Right lobe of liver (tissue), 6 donors: ENCODE measurements at regions not wholly inside any gene's neighbourhood (a gene's known extent, or its start where the extent isn't known, plus 50 kb on each side); places are given as distances from the start of the nearest gene placed in this dataset.

Source experiments
- ATAC-seq, 4 donors: fragments of 200-7000 bp; cut with Tn5 transposase; one replicate each; pipeline ENCODE4 v1.9.1; 2020; ENCODE audit warnings: mild to moderate bottlenecking in 4 of 4, moderate library complexity in 4 of 4
- DNase-seq, 3 donors: peaks; one replicate each; pipeline ENCODE4 v3.0.0-alpha.2; 2020
- H3K27ac ChIP-seq, 3 donors: fragments of 200-600 bp; one replicate each; pipeline ENCODE4 v1.8.0; 2022
- H3K27me3 ChIP-seq, 2 donors: fragments of 200-600 bp; one replicate each; pipeline ENCODE4 v1.8.0; 2022
- H3K36me3 ChIP-seq, 4 donors: fragments of 200-600 bp; sonication (generic) in 1 of 4; one replicate each; pipeline versions ENCODE4 v1.5.1 to v1.8.0; 2017 to 2022; ENCODE audit warnings: control low read depth in 1 of 4
- H3K4me1 ChIP-seq, 4 donors: fragments of 200-600 bp; sonication (generic) in 1 of 4; one replicate each; pipeline versions ENCODE4 v1.5.1 to v1.8.0; 2017 to 2022; ENCODE audit warnings: control low read depth in 1 of 4
- H3K4me3 ChIP-seq, 3 donors: fragments of 200-600 bp; one replicate each; pipeline ENCODE4 v1.8.0; 2022
- H3K9me3 ChIP-seq, 4 donors: fragments of 200-600 bp; sonication (generic) in 1 of 4; one replicate each; pipeline versions ENCODE4 v1.5.1 to v1.8.0; 2017 to 2022; ENCODE audit warnings: control low read depth in 1 of 4
- POLR2A ChIP-seq: fragments of 450-650 bp; IDR thresholded peaks from one replicate; pipeline ENCODE4 v1.6.1; 2017; ENCODE audit warnings: antibody characterized with exemption, mild to moderate bottlenecking
- WGBS: methylation state at CpG from one replicate; pipeline ENCODE4 v1.1.6; 2018; ENCODE audit warnings: low coverage, low lambda C conversion rate; ENCODE audit not compliant: insufficient coverage; ENCODE audit errors: missing lambda C conversion rate; 5-methylcytosine and 5-hydroxymethylcytosine counted together
- intact Hi-C, 2 donors: fragments of 100-400 bp; cut with DNase I; formaldehyde crosslinking; loops; one replicate each; pipeline versions ENCODE4 v1.11.2 to v1.14.1; 2022
- TF ChIP-seq, protein P1 (sequence below), 4 donors: fragments of 200-600 bp in 3 of 4; fragments of 450-650 bp in 1 of 4; IDR thresholded peaks; one replicate each; pipeline versions ENCODE4 v1.5.1 to v1.8.0; 2016 to 2022; ENCODE audit warnings: antibody characterized with exemption in 4 of 4, mild to moderate bottlenecking in 2 of 4
- donor health status: DM: no; HTN: yes; CAD: no.
- donor health status: DM: no; HTN: no; CAD: no.
- donor health status: DM: no; HTN: no; CAD: no.
- donor health status: DM: no; HTN: yes; CAD: no.
- donor health status: DM: no; HTN: yes; CAD: no.

DNA sequence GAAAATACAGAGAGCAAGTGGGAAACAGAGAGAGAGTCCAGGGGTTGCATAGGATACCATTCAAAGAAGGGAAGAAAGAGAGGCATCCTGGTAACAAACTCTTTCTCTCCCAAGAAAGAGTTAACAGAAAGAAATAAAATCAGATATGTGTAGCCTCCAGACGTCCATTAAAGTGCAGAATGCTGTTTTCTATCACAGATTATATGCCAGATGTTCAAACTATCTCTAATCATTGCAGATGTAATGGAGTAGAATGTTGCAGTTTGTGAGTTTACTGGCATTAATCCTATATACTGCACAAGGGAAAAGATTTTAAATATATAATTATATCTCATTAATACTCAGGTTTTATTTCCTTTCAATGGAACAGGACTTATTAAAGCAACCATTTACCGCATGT, 369.4 kb downstream of the ZNF536 start:
- intact Hi-C loops = no loop called here
- whole genome bisulfite sequencing = 34% methylated on average over 2 of the region's 2 CpGs
- H3K27ac ChIP-seq = no peak overlapping the region
- no peaks in the 10 kb centered on the region for H3K36me3 ChIP-seq
- DNase-seq (no peak), ATAC-seq (no peak)
- H3K27me3 ChIP-seq = no peaks in the 10 kb centered on the region
- H3K4me3 ChIP-seq = no peak overlapping the region
- no peaks in the 10 kb centered on the region for H3K9me3 ChIP-seq
- H3K4me1 ChIP-seq = no peaks in the 10 kb centered on the region
- no peak for TF ChIP-seq POLR2A
- TF ChIP-seq, protein P1, sequence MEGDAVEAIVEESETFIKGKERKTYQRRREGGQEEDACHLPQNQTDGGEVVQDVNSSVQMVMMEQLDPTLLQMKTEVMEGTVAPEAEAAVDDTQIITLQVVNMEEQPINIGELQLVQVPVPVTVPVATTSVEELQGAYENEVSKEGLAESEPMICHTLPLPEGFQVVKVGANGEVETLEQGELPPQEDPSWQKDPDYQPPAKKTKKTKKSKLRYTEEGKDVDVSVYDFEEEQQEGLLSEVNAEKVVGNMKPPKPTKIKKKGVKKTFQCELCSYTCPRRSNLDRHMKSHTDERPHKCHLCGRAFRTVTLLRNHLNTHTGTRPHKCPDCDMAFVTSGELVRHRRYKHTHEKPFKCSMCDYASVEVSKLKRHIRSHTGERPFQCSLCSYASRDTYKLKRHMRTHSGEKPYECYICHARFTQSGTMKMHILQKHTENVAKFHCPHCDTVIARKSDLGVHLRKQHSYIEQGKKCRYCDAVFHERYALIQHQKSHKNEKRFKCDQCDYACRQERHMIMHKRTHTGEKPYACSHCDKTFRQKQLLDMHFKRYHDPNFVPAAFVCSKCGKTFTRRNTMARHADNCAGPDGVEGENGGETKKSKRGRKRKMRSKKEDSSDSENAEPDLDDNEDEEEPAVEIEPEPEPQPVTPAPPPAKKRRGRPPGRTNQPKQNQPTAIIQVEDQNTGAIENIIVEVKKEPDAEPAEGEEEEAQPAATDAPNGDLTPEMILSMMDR (IDR thresholded peaks at IDR 0.05) = no peak

DNA sequence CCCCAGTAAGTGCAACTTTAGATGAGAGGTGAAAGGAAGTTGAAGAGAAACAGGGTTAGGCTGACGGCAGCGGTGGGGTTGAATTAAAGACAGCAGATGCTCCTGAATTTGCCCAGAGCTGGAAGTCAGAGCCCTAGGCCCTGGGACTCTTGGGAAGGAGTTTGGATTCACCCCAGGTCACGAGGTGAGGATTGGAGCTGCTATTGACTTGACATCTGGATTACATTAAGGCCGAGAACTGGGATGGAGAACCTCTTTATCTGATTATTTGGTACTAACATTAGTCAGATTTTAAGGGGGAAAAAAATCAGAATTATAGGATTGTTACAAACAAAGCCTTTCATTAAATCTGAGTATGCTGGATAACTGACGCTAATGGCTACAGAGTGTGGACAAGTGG, 367.2 kb downstream of the ZNF536 start:
- no peaks in the 10 kb centered on the region for H3K4me1 ChIP-seq
- WGBS = 75% methylated on average over 3 of the region's 5 CpGs
- no peaks in the 10 kb centered on the region for H3K27me3 ChIP-seq
- no peak overlapping the region for H3K4me3 ChIP-seq
- no peak overlapping the region for H3K27ac ChIP-seq
- no peak for TF ChIP-seq POLR2A
- TF ChIP-seq, protein P1 (IDR thresholded peaks at IDR 0.05) = no peak
- no peaks in the 10 kb centered on the region for H3K9me3 ChIP-seq
- no peak for DNase-seq
- intact Hi-C loops = no loop called here
- ATAC-seq = no peak
- no peaks in the 10 kb centered on the region for H3K36me3 ChIP-seq

DNA sequence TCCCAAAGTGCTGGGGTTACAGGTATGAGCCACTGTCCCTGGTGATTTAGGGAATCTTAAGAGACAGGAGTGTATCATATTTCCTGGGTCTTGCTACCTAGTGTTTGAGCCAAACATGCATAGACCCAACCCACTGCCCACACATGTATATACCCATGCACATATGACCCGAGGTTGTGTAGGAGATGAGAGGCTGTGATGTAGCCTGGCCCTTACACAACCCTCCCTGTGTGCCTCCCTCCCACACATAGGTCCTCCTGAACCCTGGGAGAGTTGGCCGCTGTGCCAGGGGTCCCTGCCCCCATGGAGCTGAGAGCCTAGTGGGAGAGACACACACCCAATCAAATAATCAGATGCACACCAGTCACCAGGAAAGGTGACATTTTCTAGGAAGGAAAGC, 365.9 kb downstream of the ZNF536 start:
- Histone ChIP-seq H3K27ac (no peak overlapping the region), H3K4me1 (no peaks in the 10 kb centered on the region), H3K36me3 (no peaks in the 10 kb centered on the region), H3K9me3 (no peaks in the 10 kb centered on the region), H3K27me3 (no peaks in the 10 kb centered on the region), H3K4me3 (no peak overlapping the region)
- DNase-seq (no peak), ATAC-seq (no peak)
- TF ChIP-seq, protein P1 (IDR thresholded peaks at IDR 0.05) = no peak
- no peak for TF ChIP-seq POLR2A
- WGBS = no CpG with 5 or more reads among the region's 2 CpGs
- intact Hi-C loops = no loop called here

GRCh38 chr19:30734669-30735068, 362.5 kb downstream of the ZNF536 start:
- Histone ChIP-seq H3K27me3 (no peaks in the 10 kb centered on the region), H3K4me3 (no peak overlapping the region), H3K27ac (no peak overlapping the region), H3K36me3 (no peaks in the 10 kb centered on the region), H3K4me1 (no peaks in the 10 kb centered on the region), H3K9me3 (no peaks in the 10 kb centered on the region)
- TF ChIP-seq POLR2A = no peak
- DNase-seq (no peak), ATAC-seq (no peak)
- intact Hi-C loops = no loop called here
- 72% methylated on average over 4 of the region's 6 CpGs for WGBS

DNA sequence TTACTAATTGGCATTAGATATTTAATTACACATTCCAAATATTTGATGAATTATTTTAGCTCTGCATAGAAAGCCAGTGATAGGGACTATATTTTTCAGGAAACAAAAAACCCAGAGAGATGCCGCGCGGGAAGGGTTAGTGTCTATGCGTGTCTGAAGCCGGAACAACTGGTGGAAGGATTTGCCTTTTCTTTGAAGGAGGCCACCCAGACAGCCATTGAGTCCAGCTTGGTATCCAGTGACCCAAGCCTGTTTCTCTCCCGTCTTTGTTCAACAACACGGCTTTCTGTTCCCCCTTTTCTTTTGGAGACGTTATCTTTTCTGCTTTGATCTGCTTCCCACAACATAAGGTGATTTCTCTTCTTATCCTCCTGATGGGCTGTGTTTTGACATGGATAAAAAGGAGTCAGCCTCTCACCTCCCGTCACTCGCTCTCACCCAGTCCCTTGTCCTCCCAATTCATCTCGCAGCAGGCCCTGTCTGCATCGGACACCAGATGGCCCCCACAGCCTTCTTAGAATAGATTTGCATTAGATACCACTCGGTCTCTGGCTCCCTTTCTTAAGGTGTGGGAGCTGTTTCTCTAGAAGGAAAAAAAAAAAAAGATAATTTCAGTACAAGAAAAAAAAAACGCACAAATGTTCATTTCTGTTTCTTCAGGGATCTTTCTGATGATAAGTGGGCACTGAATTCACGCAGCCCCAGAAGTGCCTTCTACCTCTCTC, 361.8 kb downstream of the ZNF536 start:
- ATAC-seq (no peak), DNase-seq (no peak)
- Histone ChIP-seq H3K27ac (no peak overlapping the region), H3K27me3 (no peaks in the 10 kb centered on the region), H3K4me1 (no peaks in the 10 kb centered on the region), H3K4me3 (no peak overlapping the region), H3K9me3 (no peaks in the 10 kb centered on the region), H3K36me3 (no peaks in the 10 kb centered on the region)
- intact Hi-C loops = no loop called here
- 47% methylated on average over 12 of the region's 15 CpGs for WGBS
- TF ChIP-seq, protein P1 (IDR thresholded peaks at IDR 0.05) = no peak
- TF ChIP-seq POLR2A = no peak
